GM21576 (cell line): ENCODE measurements at regions not wholly inside any gene's neighbourhood (a gene's known extent, or its start where the extent isn't known, plus 50 kb on each side); places are given as distances from the start of the nearest gene placed in this dataset.
"Not testable (repeated sequence)": the region's sequence is repeated elsewhere in the genome, so short reads cannot be mapped to it uniquely, and the experiment has no call there.

Experiments
- ATAC-seq: cut with Tn5 transposase; IDR thresholded peaks from one replicate; pipeline ENCODE4 v1.9.1; 2021; ENCODE audit warnings: mild to moderate bottlenecking, moderate library complexity; ENCODE audit not compliant: unreplicated experiment

- ATAC-seq: no peak
Observed at GRCh38 chr2:128670066-128670465, 351.4 kb upstream of the HS6ST1 start.

DNA sequence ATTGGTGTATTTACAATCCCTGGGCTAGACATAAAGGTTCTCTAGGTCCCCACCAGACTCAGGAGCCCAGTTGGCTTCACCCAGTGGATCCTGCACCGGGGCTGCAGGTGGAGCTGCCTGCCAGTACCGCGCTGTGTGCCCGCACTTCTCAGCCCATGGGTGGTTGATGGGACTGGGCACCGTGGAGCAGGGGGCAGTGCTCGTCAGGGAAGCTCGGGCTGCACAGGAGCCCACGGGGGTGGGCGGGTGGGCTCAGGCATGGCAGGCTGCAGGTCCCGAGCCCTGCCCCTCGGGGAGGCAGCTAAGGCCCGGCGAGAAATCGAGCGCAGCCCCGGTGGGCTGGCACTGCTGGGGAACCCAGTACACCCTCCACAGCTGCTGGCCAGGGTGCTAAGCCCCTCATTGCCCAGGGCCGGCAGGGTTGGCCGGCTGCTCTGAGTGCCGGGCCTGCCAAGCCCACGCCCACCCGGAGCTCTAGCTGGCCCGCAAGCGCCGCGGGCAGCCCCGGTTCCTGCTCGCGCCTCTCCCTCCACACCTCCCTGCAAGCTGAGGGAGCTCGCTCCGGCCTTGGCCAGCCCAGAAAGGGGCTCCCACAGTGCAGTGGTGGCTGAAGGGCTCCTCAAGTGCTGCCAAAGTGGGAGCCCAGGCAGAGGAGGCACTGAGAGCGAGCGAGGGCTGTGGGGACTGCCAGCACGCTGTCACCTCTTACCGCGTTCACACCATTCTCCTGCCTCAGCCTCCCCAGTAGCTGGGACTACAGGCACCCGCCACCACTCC lies 353.5 kb upstream of the HS6ST1 start:
- not testable (repeated sequence) for ATAC-seq

GRCh38 chr2:128679680-128680079 lies 361.0 kb upstream of the HS6ST1 start:
- ATAC-seq: not testable (repeated sequence)

GRCh38 chr2:128681507-128681906 lies 362.8 kb upstream of the HS6ST1 start:
- no peak for ATAC-seq

- no peak for ATAC-seq
Observed at GRCh38 chr2:128682266-128682665, 363.6 kb upstream of the HS6ST1 start.

DNA sequence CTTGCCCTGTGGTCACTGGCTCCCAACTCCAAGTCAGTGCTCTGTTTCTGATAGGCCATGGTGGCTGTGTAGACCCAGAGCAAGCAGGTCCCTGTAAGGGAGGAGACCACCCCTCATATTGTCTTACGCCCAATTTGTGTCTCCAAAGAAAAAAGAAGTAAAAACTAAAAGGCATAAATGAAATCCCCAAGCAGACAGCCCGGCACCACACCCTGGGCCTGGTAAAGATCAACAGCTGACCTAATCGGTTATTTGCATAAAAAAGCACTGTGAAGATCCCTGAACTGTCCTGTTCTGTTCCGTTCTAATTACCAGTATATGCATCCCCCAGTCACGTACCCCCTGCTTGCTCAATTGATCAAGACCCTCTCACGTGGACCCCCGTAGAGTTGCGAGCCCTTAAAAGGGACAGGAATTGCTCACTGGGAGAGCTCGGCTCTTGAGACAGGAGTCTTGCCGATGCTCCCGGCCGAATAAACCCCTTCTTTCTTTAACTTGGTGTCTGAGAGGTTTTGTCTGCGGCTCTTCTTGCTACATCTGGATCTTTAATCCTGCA lies 364.1 kb upstream of the HS6ST1 start:
- no peak for ATAC-seq

DNA sequence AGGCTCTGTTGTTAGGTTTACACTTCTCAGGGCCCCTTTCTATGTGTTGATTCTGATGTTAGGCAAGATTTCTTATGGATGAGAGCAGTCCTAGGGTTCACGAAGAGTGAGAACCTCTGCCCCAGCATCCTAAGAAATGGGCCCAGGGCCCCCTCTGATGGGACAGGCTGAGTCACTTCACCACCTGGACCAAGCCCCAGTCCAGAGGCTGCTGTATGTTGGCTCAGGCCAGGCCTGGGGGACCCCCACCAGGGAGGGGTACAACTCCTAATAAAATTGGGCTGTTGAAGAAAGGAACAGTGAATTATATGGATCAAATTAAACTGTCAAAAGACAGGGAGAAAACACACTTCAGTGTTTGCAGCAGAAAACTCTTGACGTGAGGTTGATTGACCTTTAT lies 365.9 kb upstream of the HS6ST1 start:
- no peak for ATAC-seq

DNA sequence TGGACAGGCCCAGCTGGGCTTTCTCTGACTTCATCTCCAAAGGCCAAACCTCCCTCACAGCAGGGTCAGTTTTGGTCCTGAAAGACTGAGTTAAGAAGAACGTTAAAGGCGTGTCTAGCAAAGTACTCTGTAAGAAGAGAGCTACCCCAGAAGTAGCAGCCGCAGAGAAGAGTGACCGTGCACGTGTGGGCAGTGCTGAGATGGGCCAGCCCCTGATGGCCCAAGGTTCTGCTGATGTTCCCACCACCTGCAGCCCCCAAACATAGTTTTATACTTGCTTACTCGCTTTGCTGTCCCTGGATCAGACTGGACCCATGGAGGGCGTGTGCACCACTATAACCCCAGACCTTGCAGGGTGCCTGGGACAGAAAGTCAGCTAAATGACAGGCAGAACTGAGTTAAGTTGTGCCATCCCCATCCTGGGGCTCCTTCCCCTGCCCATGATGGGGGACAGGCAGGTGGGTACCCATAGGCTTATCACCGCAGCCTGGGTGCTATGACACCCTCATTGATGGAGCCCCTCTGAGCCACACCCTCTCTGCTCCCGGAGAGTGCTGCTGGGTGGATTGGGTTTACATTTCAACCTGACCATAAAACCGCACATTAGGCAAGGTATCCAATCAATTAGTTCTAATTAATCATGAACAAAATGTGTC lies 367.3 kb upstream of the HS6ST1 start:
- peak; percentile 29 for ATAC-seq

GRCh38 chr2:128686497-128686859 lies 367.8 kb upstream of the HS6ST1 start:
- ATAC-seq: peak; percentile 66

GRCh38 chr2:128686881-128687555 lies 368.4 kb upstream of the HS6ST1 start:
- no peak for ATAC-seq

GRCh38 chr2:128687565-128687964 lies 368.9 kb upstream of the HS6ST1 start:
- no peak for ATAC-seq

GRCh38 chr2:128689971-128690370 lies 371.3 kb upstream of the HS6ST1 start:
- no peak for ATAC-seq

GRCh38 chr2:128690431-128690830 lies 371.8 kb upstream of the HS6ST1 start:
- no peak for ATAC-seq

GRCh38 chr2:128690869-128691268 lies 372.2 kb upstream of the HS6ST1 start:
- ATAC-seq: no peak

- no peak for ATAC-seq
Observed at GRCh38 chr2:128691526-128691925, 372.9 kb upstream of the HS6ST1 start.

- no peak for ATAC-seq
Observed at GRCh38 chr2:128692895-128693742, 374.5 kb upstream of the HS6ST1 start.

GRCh38 chr2:128693743-128694029 lies 375.0 kb upstream of the HS6ST1 start:
- no peak for ATAC-seq

- no peak for ATAC-seq
Observed at GRCh38 chr2:128695646-128696220, 377.1 kb upstream of the HS6ST1 start.

DNA sequence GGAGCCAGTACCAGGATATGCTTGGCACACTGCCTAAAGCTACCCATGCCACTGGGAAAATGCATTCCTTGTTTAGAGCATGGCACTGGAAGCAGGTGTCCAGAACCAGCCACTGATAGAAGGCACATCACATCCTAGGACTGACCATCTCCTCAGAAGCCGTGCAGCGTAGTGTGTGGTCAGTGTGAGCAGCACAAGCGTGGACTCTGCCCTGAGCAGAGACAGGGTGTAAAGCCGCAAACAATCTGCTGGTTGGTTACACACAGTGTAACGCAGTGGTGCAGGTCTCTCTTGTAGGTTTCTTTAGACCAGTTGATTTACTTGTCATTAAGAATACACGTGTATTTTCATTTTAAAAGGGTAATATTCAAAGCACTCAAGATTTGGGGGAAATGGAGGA lies 377.8 kb upstream of the HS6ST1 start:
- ATAC-seq: no peak

- no peak for ATAC-seq
Observed at GRCh38 chr2:128701418-128701817, 382.8 kb upstream of the HS6ST1 start.

DNA sequence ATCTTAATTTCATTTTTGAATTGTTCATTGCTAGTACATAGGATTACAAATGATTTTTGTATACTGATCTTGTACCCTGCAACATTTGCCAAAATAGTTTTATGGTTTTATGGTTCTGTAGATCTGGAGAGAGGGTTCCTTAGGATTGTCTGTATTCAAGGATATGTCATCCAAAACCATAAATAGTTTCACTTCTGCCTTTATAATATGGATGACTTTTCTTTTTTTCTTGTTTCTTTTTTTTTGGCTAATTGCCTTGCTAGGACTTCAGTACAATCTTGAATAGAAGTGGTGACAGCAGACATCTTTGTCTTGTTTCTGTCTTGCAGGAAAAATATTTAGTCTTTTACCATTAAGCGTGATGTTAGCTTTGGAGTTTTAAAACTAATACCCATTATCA lies 383.9 kb upstream of the HS6ST1 start:
- no peak for ATAC-seq
